Activated CD8-positive, alpha-beta memory T cell treated with anti-CD3 and anti-CD28 coated beads, Interleukin-2, amount 50 U/mL, for 48 hours (primary cell): ENCODE measurements at regions not wholly inside any gene's neighbourhood (a gene's known extent, or its start where the extent isn't known, plus 50 kb on each side); places are given as distances from the start of the nearest gene placed in this dataset.
"Not testable (repeated sequence)": the region's sequence is repeated elsewhere in the genome, so short reads cannot be mapped to it uniquely, and the experiment has no call there.

Experiments used
- DNase-seq: peaks from one replicate; pipeline ENCODE4 v3.0.0-alpha.2; 2020

DNA sequence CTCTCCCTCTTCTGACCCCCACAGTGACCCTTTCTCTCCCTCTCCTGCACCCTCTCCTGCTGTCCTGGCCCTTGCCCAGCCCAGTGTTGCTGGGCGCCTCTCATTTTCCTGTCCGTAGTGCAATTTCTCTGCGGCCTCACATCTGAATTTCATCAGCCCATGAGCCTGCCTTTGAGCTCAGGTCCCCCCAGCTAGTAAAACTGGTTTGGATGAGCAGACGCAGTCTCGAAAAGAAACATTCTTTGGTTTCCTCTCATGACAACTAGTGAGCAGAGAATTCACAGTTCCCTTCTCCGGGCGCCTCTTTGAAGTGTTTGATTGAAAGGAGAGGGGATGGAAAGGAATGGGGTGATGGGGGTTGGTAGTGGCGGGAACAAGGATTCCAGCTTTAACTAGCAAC is 126.0 kb upstream of the CADM1 start:
- no peak for DNase-seq

DNA sequence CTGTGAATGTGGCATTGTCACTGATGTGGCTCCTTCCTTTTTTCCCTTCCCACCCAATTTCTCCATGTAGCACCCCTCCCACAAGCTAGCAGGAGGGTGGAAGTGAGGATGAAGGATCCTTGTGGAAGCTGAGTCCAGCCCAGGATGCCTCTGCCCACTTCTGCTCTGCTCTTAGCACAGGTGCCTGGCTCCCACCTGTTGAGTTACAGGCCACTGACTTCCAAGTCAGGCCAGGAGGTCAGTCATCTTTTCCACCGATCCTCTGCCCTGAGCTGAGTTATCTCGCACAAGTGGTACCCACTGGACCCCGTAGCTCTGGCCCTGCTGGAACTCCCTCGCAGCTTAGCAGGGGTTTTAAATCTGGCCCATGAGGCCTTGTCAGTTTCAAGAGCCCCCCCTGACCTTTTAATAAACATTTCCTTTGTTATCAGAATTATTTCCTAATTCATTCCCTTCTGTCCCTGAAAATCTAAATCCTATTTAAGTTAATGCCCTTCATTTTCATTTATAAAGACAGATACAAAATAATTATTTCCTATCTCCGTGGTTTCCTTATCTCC is 125.3 kb upstream of the CADM1 start:
- no peak for DNase-seq

DNA sequence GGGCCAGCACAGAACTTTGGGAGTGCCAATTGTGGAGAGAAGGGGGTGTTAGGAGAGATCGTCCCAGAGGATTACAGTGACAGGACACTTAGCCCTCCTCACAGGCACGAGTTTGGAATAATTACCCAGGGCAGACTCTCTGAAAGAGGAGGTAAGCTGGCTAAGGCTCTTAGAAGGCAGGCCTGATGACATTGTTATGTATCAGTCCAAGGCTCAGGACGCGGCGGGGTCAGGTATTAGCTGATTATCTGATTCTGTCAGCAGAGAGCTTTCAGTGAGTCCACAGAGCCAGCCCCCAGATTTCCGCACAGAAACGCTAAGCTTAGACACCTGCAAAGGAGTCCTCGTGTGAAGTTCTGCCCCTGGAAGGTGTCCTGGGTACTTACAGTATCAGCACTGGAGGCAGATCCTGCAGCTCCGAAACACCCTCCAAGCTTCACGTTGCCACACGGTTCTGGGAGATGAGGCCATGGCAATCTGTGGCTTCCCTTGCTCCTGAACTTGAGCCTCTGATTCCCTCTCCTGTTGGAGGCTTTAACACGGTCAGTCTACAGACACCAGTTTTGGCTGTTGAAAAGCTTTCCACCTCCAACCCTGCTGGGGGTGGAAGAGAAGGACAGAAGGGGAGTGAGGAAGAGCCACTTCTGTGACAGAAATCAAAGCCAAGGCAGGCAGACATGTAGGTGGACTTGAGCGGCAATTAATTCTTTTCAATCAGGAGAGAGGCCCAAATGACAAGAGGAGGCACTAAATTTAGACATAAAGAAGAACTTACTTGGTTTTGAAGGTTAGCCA is 123.6 kb upstream of the CADM1 start:
- no peak for DNase-seq

DNA sequence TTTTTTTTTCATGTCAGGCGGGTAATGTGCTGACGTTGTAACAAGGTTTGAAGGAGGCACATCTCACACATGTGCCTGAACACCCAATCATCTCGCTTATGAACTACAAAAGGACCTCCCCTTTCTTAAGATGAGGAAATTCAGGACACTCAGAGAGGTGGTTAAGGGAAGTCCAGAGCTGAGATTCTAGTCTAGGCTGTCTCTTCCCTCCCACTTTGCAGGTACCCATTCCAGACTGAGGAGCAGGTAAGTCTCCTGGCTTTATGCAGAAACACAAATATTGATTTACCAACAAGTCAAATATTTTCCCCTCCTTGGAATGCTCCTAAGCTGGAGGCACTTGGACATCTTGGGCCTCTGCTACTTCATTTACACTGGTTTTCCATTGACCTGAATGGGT is 122.9 kb upstream of the CADM1 start:
- DNase-seq = no peak

DNA sequence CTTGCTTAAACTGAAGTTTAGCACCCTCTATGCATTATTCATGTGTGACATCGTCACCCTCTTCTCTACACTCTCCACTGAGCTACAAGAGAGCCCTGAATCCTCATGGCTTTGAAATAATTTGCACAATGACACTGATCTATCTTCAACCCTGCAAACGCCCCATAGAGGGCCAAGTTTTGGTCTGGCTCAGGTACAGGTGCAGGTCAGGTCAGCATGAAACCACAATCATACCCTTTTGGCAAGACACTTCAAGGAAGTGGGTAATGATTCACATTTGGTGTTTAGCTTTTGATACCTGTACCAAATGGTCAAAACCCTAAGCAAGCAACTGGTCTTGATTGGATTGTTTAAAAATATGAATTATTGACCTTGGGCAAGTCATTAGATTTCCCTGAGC is 122.2 kb upstream of the CADM1 start:
- no peak for DNase-seq

DNA sequence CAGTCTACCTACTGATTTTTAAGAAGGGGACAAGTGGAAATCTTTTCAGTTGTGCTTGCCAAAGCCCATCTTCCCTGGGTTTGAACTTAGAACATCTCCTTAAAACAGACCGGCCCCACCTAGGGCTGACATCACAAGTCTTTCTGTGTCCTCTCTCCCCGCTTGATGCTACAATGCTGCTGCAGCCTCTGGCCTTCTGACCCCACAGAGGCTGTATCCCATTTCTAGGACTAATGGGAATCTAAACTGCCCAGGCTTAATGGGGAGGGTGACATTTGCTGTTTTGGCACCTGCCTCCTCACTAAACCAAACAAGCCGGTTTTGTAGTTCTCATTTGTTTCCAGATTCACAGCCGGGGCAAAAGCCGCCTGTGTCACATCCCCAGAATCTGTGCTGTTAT is 121.3 kb upstream of the CADM1 start:
- DNase-seq = no peak

DNA sequence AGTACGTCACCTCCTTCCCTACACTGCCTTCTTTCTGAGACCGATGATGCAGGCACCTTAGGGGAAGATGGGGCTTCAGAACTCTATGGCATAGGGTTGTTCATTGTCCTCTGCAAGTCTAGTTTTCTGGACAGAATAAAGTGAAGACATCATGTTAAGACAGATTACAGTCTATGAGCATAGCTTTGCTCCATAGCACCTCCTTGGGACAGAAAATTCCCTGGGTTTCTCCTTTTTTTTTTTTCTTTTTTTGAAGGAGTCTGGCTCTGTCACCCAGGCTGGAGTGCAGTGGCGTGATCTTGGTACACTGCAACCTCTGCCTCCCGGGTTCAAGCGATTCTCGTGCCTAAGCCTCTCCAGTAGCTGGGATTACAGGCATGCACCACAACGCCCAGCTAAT is 119.8 kb upstream of the CADM1 start:
- no peak for DNase-seq

DNA sequence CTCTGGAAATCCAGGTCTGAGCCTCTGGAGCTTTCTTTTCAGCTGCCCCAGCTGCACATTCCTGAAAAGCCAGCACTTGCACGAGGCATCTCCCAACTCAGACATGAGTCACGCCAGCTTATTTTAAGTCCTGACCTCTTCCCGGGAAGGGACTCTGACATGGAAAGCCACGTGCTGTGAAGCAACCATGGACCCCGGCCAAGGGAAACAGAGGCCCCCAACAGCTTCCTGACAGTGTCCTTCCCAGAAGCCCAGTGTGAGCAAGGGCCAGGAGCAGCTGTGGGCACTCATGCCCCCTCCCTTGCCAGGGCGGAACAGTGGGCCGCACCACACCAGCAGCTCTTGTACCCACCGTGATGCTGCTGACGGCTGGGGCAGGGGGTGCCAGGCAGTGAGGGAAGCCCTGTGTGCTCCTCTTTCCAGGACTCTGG is 118.8 kb upstream of the CADM1 start:
- DNase-seq = no peak

DNA sequence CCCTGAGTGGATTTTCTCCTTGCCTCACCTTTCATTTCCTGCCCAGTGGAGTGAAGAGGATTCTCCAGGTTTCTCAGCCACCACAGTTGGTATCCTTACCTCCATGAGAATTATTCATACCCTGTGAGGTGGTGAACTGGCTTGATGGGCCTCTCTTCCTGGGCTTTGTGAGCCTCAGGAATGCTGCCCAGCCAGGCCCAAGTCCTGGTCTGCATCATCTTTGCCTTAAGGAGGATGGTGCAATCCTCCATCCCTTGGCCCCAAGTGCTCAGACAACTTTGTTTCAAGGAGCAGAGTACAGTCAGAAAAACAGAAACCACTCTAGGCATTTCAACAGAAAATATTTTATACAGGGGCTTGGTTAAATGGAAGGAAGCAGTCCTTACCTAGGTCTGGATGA is 114.2 kb upstream of the CADM1 start:
- DNase-seq = no peak

DNA sequence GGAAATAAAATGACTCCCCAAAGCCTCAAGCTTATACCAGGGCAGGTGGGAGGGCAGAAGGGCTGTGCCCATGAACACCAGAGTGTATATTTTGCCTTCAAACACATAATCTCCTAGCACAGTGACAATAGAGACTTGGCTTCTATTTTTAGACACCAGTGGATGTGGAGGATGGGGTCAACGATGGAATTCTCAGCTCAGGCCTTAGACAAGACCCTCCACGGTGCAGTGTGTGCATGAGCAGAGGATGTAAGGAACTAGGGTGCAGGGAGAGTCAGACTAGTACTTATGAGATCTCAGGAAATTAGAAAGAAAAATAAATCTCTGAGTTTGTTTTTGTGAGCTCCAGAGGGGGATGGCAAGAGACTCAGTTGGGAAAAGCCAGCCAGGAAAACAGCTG is 113.6 kb upstream of the CADM1 start:
- DNase-seq = no peak

DNA sequence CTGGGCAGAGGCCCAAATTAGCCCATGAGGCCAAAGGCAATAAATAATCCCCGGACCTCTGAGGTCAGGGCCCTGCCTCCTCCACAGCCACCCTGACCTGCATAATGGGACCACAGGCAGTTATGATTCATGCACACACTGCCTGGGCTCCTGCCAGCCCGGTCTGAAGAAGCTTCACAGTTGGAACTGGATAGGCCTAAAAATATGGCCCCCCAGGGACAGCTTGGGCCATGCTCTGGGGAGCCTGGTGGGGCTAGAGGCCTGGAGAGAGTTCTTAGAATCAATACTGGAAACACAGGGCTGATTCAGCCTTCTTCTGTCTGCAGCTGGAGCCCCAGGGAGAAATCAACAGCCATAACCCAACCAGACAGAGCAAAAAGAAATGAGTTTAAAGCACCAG is 112.8 kb upstream of the CADM1 start:
- DNase-seq = no peak

DNA sequence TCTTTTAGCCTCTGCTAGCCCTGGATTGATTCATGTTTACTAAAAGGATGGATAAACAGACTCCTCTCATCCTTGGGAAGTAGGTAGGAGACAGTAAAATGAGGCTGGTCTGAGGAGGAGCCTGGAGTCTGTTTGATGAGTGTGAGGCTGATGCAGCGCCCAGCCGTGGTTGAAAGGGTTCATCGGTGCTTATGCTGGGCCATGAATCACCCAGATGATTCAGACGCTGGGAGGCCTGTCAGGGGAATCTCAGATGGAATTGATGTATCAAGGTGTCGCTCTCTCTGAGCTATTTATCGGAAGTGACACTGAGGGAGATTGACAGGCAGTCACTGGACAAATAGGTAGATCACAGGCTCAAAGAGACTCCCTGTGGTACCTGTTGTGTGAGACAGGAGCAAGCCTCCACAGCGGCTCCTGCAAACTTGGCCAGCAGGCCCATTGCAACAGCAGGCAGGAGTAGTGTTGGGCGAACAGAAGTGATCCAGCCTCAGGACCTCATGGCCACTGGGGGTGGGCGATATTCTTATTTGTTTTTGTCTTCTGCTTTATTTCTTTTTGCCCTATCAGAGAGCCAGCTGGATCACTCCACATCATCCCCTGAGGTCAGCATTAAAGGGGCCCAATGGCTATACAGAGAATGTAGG is 109.9 kb upstream of the CADM1 start:
- DNase-seq = no peak

DNA sequence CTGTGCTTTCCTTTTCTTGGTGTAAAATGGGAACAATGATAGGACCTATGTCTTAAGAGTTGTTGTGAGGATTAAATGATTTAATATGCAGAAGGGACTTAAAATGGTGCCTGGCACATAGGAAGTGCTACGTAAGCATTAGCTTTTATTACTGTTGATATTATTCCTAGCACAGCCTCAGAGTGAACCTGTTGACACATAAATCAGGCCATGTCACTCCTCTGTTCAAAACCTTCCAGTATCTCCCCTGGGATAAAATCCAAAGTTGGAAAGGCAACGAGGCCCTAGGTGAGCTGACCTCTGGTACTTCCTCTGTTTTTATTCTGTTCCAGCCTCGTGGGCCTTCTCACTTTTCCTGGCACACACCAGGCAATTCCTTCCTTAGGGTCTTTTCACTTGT is 108.8 kb upstream of the CADM1 start:
- DNase-seq = no peak

DNA sequence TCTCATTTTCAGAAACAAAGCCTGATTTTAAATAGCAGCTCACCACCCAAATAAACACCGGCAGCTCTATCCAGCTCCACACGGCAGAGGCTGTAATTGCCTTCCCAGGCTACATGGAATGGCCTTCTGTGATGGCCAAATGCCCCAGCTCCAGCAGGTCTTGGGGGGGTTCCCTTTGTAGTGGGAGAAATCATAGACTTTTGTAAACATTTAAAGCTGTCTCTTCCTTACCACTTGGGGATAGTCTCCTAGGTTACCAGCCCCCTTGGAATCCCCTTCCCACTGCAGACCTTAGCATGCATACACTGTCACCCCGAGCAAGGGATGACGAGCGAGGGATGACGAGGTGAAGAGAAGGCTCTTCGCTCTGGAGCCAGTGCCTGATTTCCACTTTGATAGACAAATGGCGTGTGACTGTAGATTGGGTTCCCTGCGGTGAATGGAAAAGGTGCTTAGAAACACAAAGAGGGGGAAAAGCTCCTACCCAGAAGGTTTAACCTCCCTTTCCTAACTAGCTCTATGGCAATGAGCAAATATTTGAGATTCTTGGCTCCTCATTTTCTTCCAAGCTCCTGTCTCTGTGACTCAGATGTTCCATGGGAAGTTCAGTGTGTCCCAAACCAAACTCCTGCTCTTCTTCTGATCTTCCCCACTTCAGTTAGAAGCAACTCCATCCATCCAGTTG is 108.0 kb upstream of the CADM1 start:
- no peak for DNase-seq

DNA sequence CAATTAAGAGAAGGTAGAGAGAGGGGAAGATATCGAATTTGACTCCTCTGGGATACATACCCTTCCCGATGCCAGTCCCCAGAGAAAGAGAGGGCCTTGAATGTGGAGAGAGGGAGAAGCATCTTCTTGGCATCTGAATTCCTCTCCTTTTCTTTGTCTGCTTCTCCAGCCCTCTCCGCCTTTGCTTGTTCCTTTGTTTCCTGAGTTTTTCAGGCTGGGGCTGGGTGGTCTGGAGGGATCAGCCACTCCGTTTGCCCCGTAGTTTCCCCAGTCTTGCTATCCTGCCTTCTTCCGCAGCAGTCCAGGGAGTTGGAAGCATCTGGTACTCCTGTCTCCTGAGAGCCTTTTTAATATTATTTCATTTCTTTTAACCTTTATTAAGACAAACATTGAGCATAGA is 107.1 kb upstream of the CADM1 start:
- no peak for DNase-seq

DNA sequence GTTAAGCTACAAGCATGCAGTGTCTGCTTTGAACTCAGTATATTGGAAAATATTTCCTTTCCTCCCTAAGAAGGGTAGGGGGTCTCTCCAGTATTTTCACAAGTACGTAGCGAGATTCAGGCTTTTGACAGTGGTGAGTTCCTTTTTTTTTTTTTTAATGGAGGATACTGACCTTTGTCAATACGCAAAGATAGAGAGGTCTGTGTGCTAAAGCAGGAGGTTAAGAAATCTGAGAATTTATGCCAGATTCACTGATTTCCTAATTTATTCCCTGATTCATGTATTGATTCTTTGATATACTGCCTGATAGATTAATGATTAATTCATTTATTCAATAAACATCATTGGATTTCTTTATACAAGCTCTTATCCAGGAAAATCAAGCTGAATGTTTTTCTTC is 106.7 kb upstream of the CADM1 start:
- no peak for DNase-seq

DNA sequence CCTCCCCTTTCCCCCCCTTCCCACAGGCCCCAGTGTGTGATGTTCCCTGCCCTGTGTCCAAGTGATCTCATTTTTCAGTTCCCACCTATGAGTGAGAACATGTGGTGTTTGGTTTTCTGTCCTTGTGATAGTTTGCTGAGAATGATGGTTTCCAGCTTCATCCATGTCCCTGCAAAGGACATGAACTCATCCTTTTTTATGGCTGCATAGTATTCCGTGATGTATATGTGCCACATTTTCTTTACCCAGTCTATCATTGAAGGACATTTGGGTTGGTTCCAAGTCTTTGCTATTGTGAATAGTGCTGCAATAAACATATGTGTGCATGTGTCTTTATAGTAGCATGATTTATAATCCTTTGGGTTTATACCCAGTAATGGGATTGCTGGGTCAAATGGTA is 106.0 kb upstream of the CADM1 start:
- not testable (repeated sequence) for DNase-seq

DNA sequence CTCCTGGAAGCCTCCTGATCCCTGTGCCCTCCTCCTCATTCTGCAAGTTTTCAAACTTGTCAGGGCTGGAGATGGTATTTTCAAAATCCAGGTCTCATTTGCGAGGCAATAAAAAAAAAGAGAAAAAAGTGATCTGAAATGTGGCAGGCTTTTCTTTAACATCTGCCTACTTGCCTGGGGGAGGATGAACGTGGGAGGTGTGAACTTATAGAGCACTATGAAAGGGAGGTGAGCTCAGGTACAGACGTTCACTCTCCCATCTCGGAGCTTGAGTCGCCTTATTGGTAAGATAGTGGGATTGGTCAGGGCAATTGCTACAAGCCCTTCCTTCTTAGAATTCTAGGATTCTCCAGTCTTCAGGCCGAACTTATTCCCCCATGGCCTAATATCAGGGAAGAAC is 104.8 kb upstream of the CADM1 start:
- DNase-seq = no peak

DNA sequence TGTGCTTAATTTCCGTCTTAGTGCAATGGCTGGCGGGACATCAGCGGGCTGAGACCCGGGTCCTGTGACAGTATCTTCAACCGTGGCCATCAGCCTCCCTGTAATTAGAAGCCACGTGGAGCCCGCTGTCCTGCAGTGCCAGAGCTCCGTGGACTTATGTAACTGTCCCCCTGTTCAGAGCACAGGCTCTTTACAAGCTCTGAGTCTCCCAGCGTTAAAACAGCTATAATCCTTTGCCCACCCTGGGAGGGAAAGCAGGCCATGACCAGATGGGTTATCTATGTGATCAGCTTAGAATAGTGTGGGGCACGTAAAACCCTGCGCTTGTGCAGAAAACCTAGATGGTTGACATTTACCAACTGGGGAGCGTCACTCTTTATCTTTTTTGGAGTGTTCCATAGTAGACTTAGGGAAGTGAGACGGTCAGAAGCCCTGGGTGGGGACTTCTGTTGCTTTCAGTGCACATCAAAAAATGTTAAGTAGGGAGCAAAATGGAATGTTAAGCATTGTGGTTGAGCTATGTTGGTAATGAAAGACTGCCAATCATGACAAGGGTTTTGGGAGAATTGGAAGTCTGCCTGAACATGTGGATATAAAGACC is 103.5 kb upstream of the CADM1 start:
- no peak for DNase-seq

DNA sequence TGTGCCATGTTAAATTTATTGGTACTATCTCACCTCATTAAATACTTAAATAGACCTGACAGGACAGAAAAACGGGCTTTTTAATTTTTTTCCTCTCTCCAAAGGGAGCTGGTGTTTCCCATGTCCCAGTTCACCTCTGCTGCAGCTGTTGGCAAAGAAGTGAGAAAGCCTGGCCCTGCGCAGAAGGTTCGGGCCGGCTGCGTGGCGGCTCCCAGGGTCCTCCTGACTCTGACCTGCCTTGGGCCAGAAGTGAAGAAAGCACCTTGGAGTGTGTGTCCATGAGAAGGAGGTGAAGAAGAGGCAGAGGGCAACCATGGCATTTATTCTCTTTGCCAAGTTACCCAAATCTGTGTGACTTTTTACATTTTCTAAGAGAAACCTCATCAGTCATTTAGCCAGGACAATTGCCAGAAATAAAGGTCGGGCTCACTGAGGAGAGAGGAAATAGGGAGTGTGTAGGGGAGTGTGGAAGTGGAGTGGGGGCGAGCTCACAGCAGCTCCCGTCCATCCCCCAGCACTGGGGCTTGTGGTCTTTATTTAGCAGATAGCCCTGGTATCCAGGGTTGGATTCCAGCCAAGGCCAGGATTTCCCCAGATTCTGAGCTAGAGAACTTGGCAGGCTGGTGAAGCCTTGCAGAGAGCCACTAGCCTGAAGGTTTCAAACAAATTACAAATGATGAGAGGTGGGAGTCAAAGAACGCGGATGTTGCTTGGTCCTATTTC is 102.4 kb upstream of the CADM1 start:
- DNase-seq = no peak

DNA sequence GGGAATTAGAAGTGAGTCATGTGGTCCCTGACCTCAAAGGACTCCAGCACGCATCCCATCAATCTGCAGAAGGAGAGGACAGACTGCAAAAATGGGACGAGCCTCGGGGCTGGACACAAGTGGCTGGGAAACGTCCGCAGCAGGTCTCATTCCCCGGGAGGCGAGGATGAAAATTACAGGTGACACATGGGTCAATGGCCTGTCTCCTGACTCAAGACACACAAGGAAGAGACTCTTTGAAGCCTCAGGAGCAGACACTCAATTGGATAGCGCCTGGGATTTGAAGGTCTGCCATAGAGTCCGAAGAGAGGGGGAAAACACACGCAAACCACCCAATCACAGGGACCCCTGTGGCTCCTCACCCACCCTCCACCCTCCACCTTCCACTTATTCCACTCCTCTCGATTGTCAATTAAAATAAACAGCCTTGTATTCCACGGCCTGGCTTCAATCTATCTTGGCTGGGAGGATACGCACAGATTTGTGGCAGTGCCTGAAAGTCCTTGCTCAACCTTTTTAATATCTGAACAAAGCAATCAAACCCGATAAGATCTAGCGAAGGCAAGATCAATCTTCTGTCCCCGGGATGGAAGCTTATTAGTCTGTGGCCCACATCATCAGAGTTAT is 101.8 kb upstream of the CADM1 start:
- no peak for DNase-seq

DNA sequence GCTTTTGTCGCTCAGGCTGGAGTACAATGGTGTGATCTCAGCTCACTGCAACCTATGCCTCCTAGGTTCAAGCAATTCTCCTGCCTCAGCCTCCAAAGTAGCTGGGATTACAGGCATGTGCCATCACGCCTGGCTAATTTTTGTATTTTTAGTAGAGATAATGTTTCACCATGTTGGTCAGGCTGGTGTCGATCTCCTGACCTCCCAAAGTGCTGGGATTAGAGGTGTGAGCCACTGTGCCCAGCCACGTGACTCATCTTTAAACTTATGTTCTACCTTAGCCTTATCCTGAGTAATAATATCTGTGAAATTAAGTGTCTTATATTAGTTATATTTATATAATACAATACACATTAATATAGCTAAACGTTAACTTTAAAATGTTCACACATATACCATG is 101.2 kb upstream of the CADM1 start:
- not testable (repeated sequence) for DNase-seq
